ENCODE measurements at regions not wholly inside any gene's neighbourhood (a gene's known extent, or its start where the extent isn't known, plus 50 kb on each side); places are given as distances from the start of the nearest gene placed in this dataset.

- DNase-seq (ENCODE audit: low read depth), result no peak
Measured at GRCh38 chr4:181579486-181579885, 663.7 kb upstream of the TENM3 start.

- no peak for DNase-seq (ENCODE audit: low read depth)
Measured at GRCh38 chr4:181581983-181582382, 661.2 kb upstream of the TENM3 start.

GRCh38 chr4:181582595-181582994 is 660.6 kb upstream of the TENM3 start:
- DNase-seq (ENCODE audit: low read depth), result no peak

- no peak for DNase-seq (ENCODE audit: low read depth)
Measured at GRCh38 chr4:181588733-181589302, 654.4 kb upstream of the TENM3 start.

- peak; percentile 40 for DNase-seq (ENCODE audit: low read depth)
Measured at GRCh38 chr4:181592221-181592745, 650.9 kb upstream of the TENM3 start.

GRCh38 chr4:181593703-181594102 is 649.5 kb upstream of the TENM3 start:
- DNase-seq (ENCODE audit: low read depth), result no peak

GRCh38 chr4:181594188-181594587 is 649.0 kb upstream of the TENM3 start:
- no peak for DNase-seq (ENCODE audit: low read depth)

GRCh38 chr4:181595716-181596115 is 647.5 kb upstream of the TENM3 start:
- DNase-seq (ENCODE audit: low read depth), result no peak

GRCh38 chr4:181597766-181598165 is 645.4 kb upstream of the TENM3 start:
- peak; percentile 38 for DNase-seq (ENCODE audit: low read depth)

GRCh38 chr4:181599134-181599533 is 644.1 kb upstream of the TENM3 start:
- no peak for DNase-seq (ENCODE audit: low read depth)

GRCh38 chr4:181601103-181601502 is 642.1 kb upstream of the TENM3 start:
- no peak for DNase-seq (ENCODE audit: low read depth)

- no peak for DNase-seq (ENCODE audit: low read depth)
Measured at GRCh38 chr4:181604546-181604945, 638.7 kb upstream of the TENM3 start.

- DNase-seq (ENCODE audit: low read depth), result no peak
Measured at GRCh38 chr4:181606300-181606699, 636.9 kb upstream of the TENM3 start.

GRCh38 chr4:181608181-181608580 is 635.0 kb upstream of the TENM3 start:
- no peak for DNase-seq (ENCODE audit: low read depth)

GRCh38 chr4:181611033-181611711 is 632.0 kb upstream of the TENM3 start:
- DNase-seq (ENCODE audit: low read depth), result no peak

- no peak for DNase-seq (ENCODE audit: low read depth)
Measured at GRCh38 chr4:181611946-181612600, 631.1 kb upstream of the TENM3 start.

- no peak for DNase-seq (ENCODE audit: low read depth)
Measured at GRCh38 chr4:181613200-181613599, 630.0 kb upstream of the TENM3 start.

- DNase-seq (ENCODE audit: low read depth), result no peak
Measured at GRCh38 chr4:181618038-181618618, 625.1 kb upstream of the TENM3 start.

- DNase-seq (ENCODE audit: low read depth), result no peak
Measured at GRCh38 chr4:181618896-181619295, 624.3 kb upstream of the TENM3 start.

- no peak for DNase-seq (ENCODE audit: low read depth)
Measured at GRCh38 chr4:181619651-181620050, 623.6 kb upstream of the TENM3 start.

- DNase-seq (ENCODE audit: low read depth), result no peak
Measured at GRCh38 chr4:181637186-181638105, 605.8 kb upstream of the TENM3 start.

Measured in HT1080 (cell line).